ENCODE measurements at regions not wholly inside any gene's neighbourhood (a gene's known extent, or its start where the extent isn't known, plus 50 kb on each side); places are given as distances from the start of the nearest gene placed in this dataset.
"Not testable (repeated sequence)": the region's sequence is repeated elsewhere in the genome, so short reads cannot be mapped to it uniquely, and the experiment has no call there.

DNA sequence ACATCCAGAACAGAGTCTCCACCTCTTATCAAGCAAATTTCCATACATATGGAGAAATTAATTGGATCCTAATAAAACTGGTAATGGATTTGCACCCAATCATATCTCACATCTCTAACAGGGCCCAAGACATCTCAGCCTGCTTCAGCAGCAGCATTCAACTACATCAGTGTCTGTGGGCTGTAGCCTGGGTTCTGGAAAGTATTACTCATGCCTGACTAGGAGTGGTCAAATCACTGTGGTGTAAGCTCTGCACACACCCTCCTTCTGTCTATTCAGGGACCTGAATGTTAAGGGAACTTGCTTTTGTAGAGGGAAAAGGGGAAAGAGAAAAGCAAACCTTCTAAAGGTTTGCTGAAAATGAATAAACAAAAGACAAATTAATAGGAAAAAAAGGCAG is 607.7 kb downstream of the RPIA start:
- not testable (repeated sequence) for DNase-seq (ENCODE audit: low spot score)

DNA sequence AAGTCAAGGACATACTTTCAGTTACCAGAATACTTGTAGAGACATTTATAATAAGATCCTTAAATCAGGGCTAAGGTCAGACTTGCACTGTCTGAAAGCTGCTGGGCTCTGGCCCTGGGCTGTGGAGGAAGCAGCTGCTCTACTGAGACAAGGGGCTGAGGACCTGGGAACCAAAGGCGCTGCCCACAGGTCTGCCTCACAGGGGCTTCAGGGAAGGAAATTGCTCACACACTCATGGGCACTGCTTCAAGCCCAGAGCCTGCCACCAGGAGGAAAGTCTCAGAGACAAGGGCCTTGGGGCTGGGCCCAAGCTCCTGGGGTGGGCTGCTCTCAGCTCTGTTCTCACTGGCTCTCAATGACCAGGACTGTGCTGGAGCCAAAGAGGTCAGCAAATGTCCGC is 614.1 kb downstream of the RPIA start:
- DNase-seq (ENCODE audit: low spot score) = not testable (repeated sequence)

DNA sequence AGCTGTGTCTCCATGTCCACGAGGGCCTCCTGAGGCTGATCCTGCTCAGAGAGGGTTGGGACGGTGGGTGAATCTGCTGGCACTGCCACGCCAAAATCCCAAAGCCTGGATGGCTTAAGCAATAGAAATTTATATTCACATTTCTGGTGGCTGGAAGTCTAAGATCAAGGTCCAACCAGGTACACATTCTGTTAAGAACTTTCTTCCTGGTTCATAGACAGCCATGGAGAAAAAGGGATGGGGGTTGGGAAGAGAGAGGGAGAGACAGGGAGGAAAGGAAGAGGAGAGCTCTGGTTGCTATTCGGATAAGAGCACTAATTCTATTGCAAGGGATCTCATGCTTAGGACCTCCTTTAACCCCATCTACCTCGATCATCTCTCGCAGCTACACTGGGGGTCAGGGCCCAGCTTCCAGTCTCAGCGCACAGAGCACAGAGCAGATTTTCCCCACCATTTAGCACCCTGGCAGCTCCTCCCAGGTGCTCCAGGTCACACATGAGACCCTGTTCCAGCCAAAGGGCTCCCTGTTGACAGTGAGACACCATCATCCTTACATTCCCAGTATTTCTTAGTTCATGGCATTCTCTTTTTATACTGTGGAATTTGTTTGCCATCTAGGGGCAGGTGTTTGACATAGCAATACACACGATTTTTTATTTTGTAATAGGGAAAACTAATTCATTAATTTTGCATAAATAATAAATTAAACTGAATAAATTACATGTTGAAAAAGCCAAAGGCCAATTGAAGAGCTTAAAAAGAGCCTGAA is 615.6 kb downstream of the RPIA start:
- DNase-seq (ENCODE audit: low spot score) = not testable (repeated sequence)

DNA sequence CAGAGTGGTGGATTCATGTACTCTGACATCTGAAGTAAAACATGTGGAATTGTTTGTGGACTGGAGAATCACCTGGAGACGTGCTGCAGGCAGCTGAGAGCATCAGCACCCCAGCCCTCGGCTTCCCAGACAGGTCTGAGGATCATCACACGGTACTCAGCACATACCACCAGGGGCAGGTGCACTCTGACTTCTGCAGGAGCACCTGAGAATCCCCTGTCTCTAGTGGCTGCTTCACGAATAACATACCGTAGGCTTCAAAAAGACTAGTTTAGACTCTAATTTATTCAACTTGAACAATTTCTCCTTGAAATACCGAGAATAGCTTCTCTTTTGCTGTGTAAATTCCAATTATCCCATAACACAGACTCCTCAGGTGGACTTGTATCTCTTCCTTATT is 627.5 kb downstream of the RPIA start:
- DNase-seq (ENCODE audit: low spot score) = not testable (repeated sequence)

DNA sequence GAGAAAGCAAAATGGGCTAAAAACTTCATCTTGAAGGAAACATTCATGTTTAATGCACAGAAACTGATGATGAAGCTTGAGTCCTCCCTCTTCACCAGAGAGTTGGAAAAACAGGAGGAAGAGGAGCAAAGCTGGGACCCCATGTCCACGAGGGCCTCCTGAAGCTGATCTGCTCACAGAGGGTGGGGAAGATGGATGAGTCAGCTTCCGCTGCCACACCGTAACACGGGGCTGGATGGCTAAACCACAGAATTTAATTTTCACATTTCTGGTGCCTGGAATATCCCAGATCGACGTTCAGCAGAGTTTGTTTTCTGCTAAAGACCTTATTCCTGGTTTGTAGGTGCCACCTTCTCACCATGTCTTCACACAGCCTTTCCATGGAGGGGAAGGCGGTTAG is 634.4 kb downstream of the RPIA start:
- DNase-seq (ENCODE audit: low spot score) = not testable (repeated sequence)

DNA sequence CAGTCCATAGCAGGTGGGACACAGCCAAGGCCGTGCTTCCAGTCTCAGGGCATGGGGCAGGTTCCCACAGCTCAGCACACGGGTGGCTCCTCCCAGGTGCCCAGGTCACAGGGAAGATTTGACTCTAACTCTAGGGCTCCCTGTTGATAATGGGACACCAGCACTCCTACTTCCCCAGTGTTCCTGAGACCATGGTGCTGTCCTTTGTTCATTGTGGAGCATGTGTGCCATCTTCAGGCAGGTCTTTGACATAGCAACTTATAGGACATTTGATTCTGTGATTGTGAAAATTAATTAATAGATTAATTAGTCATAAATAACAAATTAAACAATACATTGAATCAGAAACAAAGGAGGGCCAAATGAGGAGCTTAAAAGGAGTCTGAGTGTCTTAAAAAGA is 635.0 kb downstream of the RPIA start:
- not testable (repeated sequence) for DNase-seq (ENCODE audit: low spot score)

DNA sequence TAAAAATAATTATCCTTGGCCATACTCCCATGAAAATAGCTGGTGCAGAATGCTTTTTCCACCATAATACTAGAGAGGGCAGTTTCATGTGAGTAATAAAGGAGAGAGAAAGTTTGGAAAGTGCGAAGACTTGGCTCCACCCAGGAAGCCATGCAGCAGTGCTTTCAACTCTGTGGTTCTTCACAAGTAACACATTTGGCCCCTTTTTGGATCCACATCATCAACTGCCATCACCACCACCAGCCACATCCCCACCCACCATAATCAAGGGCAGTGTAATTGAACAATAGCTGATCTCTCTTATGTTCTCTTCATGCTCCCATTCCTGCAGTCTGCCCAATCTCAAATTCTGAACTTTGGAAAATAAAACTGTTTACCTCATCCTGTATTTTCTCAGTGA is 637.3 kb downstream of the RPIA start:
- not testable (repeated sequence) for DNase-seq (ENCODE audit: low spot score)

Measured in HuH-7 (cell line).